Adrenal gland (tissue), 5 donors: ENCODE measurements at regions not wholly inside any gene's neighbourhood (a gene's known extent, or its start where the extent isn't known, plus 50 kb on each side); places are given as distances from the start of the nearest gene placed in this dataset.

ENCODE experiments used
- POLR2A ChIP-seq, 2 donors: fragments of 450-650 bp; IDR thresholded peaks; one replicate each; pipeline ENCODE4 v1.6.1; 2017; ENCODE audit warnings: antibody characterized with exemption in 2 of 2, mild to moderate bottlenecking in 2 of 2, moderate library complexity in 1 of 2
- TF ChIP-seq, protein P1 (sequence below), 6 experiments: fragments of 450-650 bp in 4 of 6; fragments of 200-600 bp in 2 of 6; sonication (generic) in 1 of 6; IDR thresholded peaks; 1 replicate in 5 of 6; 2 replicates in 1 of 6; pipeline versions ENCODE4 v1.5.1 to v1.8.0; 2016 to 2021; ENCODE audit warnings: antibody characterized with exemption in 6 of 6, mild to moderate bottlenecking in 2 of 6, moderate library complexity in 1 of 6
- donor health status: DM: no; HTN: no; CAD: no.

DNA sequence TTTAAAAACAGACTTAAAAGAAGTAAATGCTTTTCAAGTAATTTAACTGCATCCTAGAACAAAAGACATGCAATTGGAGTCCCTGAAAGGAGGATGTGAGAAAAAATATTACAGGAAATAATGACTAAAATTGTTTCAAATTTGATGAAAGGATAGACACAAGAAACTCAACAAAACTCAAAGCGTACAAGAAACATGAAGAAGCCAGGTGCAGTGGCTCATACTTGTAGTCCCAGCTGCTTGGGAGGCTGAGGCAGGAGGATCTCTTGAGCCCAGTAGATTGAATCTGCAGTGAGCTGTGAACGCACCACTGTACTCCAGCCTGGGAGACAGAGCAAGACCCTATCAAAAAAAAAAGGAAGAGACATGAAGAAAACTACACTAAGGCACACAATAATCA lies 118.1 kb upstream of the SLC39A10 start:
- TF ChIP-seq, protein P1, sequence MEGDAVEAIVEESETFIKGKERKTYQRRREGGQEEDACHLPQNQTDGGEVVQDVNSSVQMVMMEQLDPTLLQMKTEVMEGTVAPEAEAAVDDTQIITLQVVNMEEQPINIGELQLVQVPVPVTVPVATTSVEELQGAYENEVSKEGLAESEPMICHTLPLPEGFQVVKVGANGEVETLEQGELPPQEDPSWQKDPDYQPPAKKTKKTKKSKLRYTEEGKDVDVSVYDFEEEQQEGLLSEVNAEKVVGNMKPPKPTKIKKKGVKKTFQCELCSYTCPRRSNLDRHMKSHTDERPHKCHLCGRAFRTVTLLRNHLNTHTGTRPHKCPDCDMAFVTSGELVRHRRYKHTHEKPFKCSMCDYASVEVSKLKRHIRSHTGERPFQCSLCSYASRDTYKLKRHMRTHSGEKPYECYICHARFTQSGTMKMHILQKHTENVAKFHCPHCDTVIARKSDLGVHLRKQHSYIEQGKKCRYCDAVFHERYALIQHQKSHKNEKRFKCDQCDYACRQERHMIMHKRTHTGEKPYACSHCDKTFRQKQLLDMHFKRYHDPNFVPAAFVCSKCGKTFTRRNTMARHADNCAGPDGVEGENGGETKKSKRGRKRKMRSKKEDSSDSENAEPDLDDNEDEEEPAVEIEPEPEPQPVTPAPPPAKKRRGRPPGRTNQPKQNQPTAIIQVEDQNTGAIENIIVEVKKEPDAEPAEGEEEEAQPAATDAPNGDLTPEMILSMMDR (IDR thresholded peaks at IDR 0.05) = no peak
- no peak for TF ChIP-seq POLR2A (IDR thresholded peaks at IDR 0.05)
